ENCODE measurements at regions not wholly inside any gene's neighbourhood (a gene's known extent, or its start where the extent isn't known, plus 50 kb on each side); places are given as distances from the start of the nearest gene placed in this dataset.
A peak's percentile ranks its signal among the peaks of the same experiment; 100 is the strongest.

GRCh38 chr4:12949719-12950490, 534.2 kb downstream of the RAB28 start:
- intact Hi-C loops (cut with DNase I): no loop called here
- Histone ChIP-seq H3K4me1 (no peaks in the 10 kb centered on the region), H3K9me3 (no peaks in the 10 kb centered on the region), H3K27me3 (no peaks in the 10 kb centered on the region), H3K27ac (no peak overlapping the region), H3K4me3 (no peak overlapping the region), H3K36me3 (no peaks in the 10 kb centered on the region)
- peak in 2 of 4 donors; percentile 64 to 81 for ATAC-seq
- TF ChIP-seq CTCF (IDR thresholded peaks at IDR 0.05): no peak
- WGBS, 2 donors: 40 to 42% methylated on average over 3 of the region's 3 CpGs
- FAIRE-seq: no peak
- no peak for DNase-seq

- H3K4me3 ChIP-seq: no peak overlapping the region
- 78 to 91% methylated on average over 4 of the region's 4 CpGs for WGBS, 2 donors
- H3K9me3 ChIP-seq: no peaks in the 10 kb centered on the region
- ATAC-seq: no peak
- no peaks in the 10 kb centered on the region for H3K4me1 ChIP-seq
- no peak overlapping the region for H3K27ac ChIP-seq
- no peak for DNase-seq
- FAIRE-seq: no peak
- intact Hi-C loops (cut with DNase I): no loop called here
- H3K36me3 ChIP-seq: no peaks in the 10 kb centered on the region
- no peaks in the 10 kb centered on the region for H3K27me3 ChIP-seq
- no peak for TF ChIP-seq CTCF (IDR thresholded peaks at IDR 0.05)
Measured at GRCh38 chr4:12943069-12943468, 541.1 kb downstream of the RAB28 start.

GRCh38 chr4:12933760-12934221, 550.3 kb downstream of the RAB28 start:
- Histone ChIP-seq H3K9me3 (no peaks in the 10 kb centered on the region), H3K27me3 (no peaks in the 10 kb centered on the region), H3K4me3 (no peak overlapping the region), H3K27ac (no peak overlapping the region), H3K4me1 (no peaks in the 10 kb centered on the region), H3K36me3 (no peaks in the 10 kb centered on the region)
- ATAC-seq: no peak
- FAIRE-seq: no peak
- no peak for TF ChIP-seq CTCF (IDR thresholded peaks at IDR 0.05)
- no peak for DNase-seq
- intact Hi-C loops (cut with DNase I): no loop called here

- 61 to 79% methylated on average over 4 of the region's 4 CpGs for WGBS, 2 donors
- Histone ChIP-seq H3K4me3 (no peak overlapping the region), H3K27ac (no peak overlapping the region), H3K9me3 (no peaks in the 10 kb centered on the region), H3K36me3 (no peaks in the 10 kb centered on the region), H3K4me1 (no peaks in the 10 kb centered on the region), H3K27me3 (no peaks in the 10 kb centered on the region)
- no peak for TF ChIP-seq CTCF (IDR thresholded peaks at IDR 0.05)
- no peak for DNase-seq
- FAIRE-seq: no peak
- no peak for ATAC-seq
- intact Hi-C loops (cut with DNase I): no loop called here
Measured at GRCh38 chr4:12932203-12932788, 551.8 kb downstream of the RAB28 start.

- H3K36me3 ChIP-seq: no peaks in the 10 kb centered on the region
- no peaks in the 10 kb centered on the region for H3K27me3 ChIP-seq
- H3K4me3 ChIP-seq: no peak overlapping the region
- WGBS, 2 donors: 70 to 74% methylated on average over 1 of the region's 1 CpG
- no peak for TF ChIP-seq CTCF (IDR thresholded peaks at IDR 0.05)
- no peaks in the 10 kb centered on the region for H3K4me1 ChIP-seq
- intact Hi-C loops (cut with DNase I): no loop called here
- no peak for DNase-seq
- FAIRE-seq: no peak
- no peak overlapping the region for H3K27ac ChIP-seq
- H3K9me3 ChIP-seq: no peaks in the 10 kb centered on the region
- no peak for ATAC-seq
Measured at GRCh38 chr4:12929784-12930183, 554.4 kb downstream of the RAB28 start.

Measured in pancreas (tissue), 10 donors.